HFFc6 (cell line): ENCODE measurements at regions not wholly inside any gene's neighbourhood (a gene's known extent, or its start where the extent isn't known, plus 50 kb on each side); places are given as distances from the start of the nearest gene placed in this dataset.
"Not testable (repeated sequence)": the region's sequence is repeated elsewhere in the genome, so short reads cannot be mapped to it uniquely, and the experiment has no call there.

Experiments
- DNase-seq: peaks from one replicate; pipeline ENCODE4 v3.0.0-alpha.2; 2018
- H3K27ac Mint-ChIP-seq: 2 replicates; pipeline ENCODE4 v1.8.0; 2020; ENCODE audit warnings: mild to moderate bottlenecking, mixed read lengths
- H3K27me3 Mint-ChIP-seq: 2 replicates; pipeline ENCODE4 v1.8.0; 2021; ENCODE audit warnings: mild to moderate bottlenecking, moderate library complexity, mixed read lengths; ENCODE audit not compliant: insufficient read depth
- H3K36me3 Mint-ChIP-seq: 2 replicates; pipeline ENCODE4 v1.8.0; 2021; ENCODE audit warnings: low read depth, mixed read lengths
- H3K4me1 Mint-ChIP-seq: 2 replicates; pipeline ENCODE4 v1.8.0; 2020; ENCODE audit warnings: low read depth, mixed read lengths
- H3K4me3 Mint-ChIP-seq: 2 replicates; pipeline ENCODE4 v1.8.0; 2020; ENCODE audit warnings: mild to moderate bottlenecking, moderate library complexity, mixed read lengths
- H3K9me3 Mint-ChIP-seq: 2 replicates; pipeline ENCODE4 v1.8.0; 2020; ENCODE audit warnings: mild to moderate bottlenecking, mixed read lengths
- TF ChIP-seq, protein P1 (sequence below): fragments of 200-600 bp; sonication (generic); IDR thresholded peaks from 2 replicates; pipeline ENCODE4 v1.5.0; 2021; ENCODE audit warnings: antibody characterized with exemption, mild to moderate bottlenecking

DNA sequence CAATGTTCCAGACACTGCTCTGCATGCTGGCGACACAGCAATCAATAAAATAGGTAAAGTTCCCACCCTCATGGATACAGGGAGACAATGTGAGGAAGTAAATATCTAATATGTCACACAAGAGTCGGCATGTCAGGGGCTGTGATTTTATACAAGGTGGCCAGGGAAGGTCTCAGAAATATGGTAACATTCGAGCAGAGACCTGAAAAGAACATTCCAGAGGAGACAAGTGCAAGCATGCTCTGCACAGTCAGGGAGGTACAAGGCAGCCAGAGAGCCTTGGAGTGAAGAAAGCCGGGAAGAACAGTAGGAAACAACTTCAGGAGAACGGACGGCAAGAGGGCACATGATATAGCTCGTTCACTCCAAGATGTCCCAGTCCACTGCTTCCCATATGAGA is 89.2 kb upstream of the ZNF462 start:
- H3K36me3 Mint-ChIP-seq = no peaks in the 10 kb centered on the region
- H3K4me1 Mint-ChIP-seq = no peaks in the 10 kb centered on the region
- TF ChIP-seq, protein P1, sequence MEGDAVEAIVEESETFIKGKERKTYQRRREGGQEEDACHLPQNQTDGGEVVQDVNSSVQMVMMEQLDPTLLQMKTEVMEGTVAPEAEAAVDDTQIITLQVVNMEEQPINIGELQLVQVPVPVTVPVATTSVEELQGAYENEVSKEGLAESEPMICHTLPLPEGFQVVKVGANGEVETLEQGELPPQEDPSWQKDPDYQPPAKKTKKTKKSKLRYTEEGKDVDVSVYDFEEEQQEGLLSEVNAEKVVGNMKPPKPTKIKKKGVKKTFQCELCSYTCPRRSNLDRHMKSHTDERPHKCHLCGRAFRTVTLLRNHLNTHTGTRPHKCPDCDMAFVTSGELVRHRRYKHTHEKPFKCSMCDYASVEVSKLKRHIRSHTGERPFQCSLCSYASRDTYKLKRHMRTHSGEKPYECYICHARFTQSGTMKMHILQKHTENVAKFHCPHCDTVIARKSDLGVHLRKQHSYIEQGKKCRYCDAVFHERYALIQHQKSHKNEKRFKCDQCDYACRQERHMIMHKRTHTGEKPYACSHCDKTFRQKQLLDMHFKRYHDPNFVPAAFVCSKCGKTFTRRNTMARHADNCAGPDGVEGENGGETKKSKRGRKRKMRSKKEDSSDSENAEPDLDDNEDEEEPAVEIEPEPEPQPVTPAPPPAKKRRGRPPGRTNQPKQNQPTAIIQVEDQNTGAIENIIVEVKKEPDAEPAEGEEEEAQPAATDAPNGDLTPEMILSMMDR = no peak
- no peaks in the 10 kb centered on the region; the same call in 1 of the 2 replicates for H3K9me3 Mint-ChIP-seq
- H3K4me3 Mint-ChIP-seq = no peak overlapping the region
- no peak overlapping the region for H3K27ac Mint-ChIP-seq
- 0 out of 2 replicates have a peak, but pooled peaks cover 2% of the 10 kb centered on the region for H3K27me3 Mint-ChIP-seq
- no peak for DNase-seq

DNA sequence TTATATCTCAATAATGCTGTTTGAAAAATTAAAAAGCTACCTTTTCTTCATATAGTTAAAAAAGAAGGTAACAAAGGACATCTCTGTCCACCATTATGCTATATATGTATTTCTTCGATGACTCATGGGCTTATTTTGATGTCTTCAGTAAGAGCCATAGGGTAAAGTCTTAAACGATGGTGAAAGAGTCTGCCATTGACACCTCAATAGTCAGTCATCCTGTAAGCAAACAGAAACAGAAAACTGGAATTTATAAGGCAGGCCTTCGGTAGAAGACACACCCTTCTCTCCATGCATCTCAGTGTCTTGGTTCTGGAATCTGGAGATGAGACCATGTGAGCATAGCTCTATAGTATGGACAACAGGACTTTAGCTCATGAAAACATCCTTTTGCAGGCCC is 87.0 kb upstream of the ZNF462 start:
- Mint-ChIP-seq H3K27me3 (no peaks in the 10 kb centered on the region), H3K36me3 (no peaks in the 10 kb centered on the region), H3K4me3 (no peak overlapping the region), H3K4me1 (no peaks in the 10 kb centered on the region), H3K9me3 (no peaks in the 10 kb centered on the region), H3K27ac (no peak overlapping the region)
- TF ChIP-seq, protein P1 = no peak
- no peak for DNase-seq

DNA sequence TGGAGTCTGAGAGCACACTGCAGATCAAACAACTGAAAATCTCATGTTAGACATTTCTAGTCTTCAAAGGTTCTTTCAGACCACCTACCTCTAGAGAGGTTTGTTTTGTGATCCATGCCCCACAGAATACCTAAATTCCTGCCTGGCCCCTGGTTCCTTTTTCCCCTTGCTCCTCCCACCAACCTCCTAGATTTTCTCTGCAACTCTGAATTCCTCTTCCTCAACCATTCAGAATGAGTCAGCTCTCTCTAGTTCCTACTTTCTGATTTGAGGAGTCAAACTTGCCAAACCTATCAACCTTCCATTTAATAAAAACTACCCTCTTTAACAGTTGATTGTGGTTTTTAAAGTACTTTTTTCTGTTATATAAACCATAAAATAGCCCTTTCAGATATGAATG is 83.2 kb upstream of the ZNF462 start:
- DNase-seq = no peak
- Mint-ChIP-seq H3K9me3 (no peaks in the 10 kb centered on the region), H3K27me3 (no peaks in the 10 kb centered on the region), H3K4me1 (no peaks in the 10 kb centered on the region), H3K27ac (no peak overlapping the region), H3K4me3 (no peak overlapping the region), H3K36me3 (no peaks in the 10 kb centered on the region)
- TF ChIP-seq, protein P1 = no peak

DNA sequence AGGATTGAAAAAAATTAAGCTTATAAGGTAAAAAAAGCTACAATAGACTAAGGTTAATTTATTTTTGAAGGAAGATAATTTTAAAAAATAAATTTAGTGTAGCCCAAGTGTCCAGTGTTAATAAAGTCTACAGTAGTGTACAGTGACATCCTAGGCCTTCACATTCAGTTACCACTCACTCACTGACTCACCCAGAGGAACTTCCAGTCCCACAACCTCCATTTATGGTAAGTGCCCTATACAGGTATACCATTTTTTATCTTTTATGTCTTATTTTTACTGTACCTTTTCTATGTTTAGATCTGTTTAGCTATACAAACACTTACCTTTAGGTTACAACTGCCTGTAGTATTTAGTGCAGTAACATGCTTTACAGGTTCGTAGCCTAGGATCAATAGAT is 79.8 kb upstream of the ZNF462 start:
- TF ChIP-seq, protein P1 = no peak
- Mint-ChIP-seq H3K36me3 (no peaks in the 10 kb centered on the region), H3K4me3 (no peak overlapping the region), H3K27ac (no peak overlapping the region), H3K27me3 (no peaks in the 10 kb centered on the region; the same call in 1 of the 2 replicates), H3K9me3 (no peaks in the 10 kb centered on the region), H3K4me1 (no peaks in the 10 kb centered on the region)
- DNase-seq = no peak

DNA sequence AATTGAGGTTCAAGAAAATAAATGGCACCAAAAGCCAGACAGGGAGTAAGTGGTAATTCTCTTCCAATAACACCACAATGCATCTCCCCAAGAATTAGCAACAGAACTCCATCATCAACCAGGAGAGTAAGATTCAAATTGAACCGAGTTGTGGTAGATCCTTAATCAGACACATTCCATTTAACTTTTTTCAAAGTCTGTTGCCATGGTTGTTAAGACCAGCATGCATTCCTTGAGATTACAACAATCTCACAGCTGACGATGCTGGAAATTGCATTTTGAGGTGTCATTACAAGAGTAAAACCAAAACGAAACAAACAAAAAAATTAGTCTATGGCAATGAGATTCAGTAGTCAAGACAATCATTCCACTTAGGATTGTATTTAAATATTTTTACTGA is 78.9 kb upstream of the ZNF462 start:
- no peak overlapping the region for H3K4me3 Mint-ChIP-seq
- TF ChIP-seq, protein P1 = no peak
- peaks cover 6% of the 10 kb centered on the region; the same call in 1 of the 2 replicates for H3K27me3 Mint-ChIP-seq
- H3K4me1 Mint-ChIP-seq = no peaks in the 10 kb centered on the region
- H3K36me3 Mint-ChIP-seq = no peaks in the 10 kb centered on the region
- no peak for DNase-seq
- H3K27ac Mint-ChIP-seq = no peak overlapping the region
- H3K9me3 Mint-ChIP-seq = peaks cover 3% of the 10 kb centered on the region; the same call in 1 of the 2 replicates

DNA sequence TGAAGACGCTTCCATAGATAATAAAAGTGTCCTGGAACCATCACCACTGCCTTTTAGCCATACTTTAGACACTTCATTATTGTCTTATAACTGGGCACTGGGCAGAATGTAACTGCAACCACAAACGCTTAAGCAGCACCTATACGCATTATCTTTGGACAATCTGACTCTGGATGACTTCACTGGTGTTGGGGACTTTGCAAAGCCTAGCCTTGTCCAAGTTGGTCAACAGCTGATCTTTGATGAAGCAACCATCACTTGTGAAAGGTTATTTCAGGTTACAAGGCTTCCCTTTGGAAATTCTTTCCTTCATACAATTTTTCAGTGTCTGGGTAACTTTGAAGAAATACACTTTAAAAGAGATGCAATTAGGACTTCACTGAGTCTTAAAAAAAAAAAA is 77.8 kb upstream of the ZNF462 start:
- H3K27ac Mint-ChIP-seq = no peak overlapping the region
- peaks cover 3% of the 10 kb centered on the region; the same call in 1 of the 2 replicates for H3K9me3 Mint-ChIP-seq
- H3K4me3 Mint-ChIP-seq = no peak overlapping the region
- H3K36me3 Mint-ChIP-seq = no peaks in the 10 kb centered on the region
- H3K27me3 Mint-ChIP-seq = peaks cover 6% of the 10 kb centered on the region; the same call in 1 of the 2 replicates
- TF ChIP-seq, protein P1 = no peak
- no peak for DNase-seq
- no peaks in the 10 kb centered on the region for H3K4me1 Mint-ChIP-seq

DNA sequence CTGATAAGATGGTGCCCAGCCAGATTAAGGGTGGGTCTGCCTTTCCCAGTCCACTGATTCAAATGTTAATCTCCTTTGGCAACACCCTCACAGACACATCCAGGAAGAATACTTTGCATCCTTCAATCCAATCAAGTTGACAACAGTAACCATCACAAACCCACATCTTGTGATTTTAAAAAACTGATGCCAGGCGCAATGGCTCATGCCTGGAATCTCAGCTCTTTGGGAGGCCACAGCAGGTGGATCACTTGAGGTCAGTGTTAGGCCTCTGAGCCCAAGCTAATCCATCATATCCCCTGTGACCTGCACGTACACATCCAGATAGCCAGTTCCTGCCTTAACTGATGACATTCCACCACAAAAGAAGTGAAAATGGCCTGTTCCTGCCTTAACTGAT is 74.9 kb upstream of the ZNF462 start:
- H3K27me3 Mint-ChIP-seq, H3K36me3 Mint-ChIP-seq, H3K4me3 Mint-ChIP-seq, H3K4me1 Mint-ChIP-seq, DNase-seq, H3K9me3 Mint-ChIP-seq, H3K27ac Mint-ChIP-seq: not testable (repeated sequence)
